HL-60 (cell line): ENCODE measurements at regions not wholly inside any gene's neighbourhood (a gene's known extent, or its start where the extent isn't known, plus 50 kb on each side); places are given as distances from the start of the nearest gene placed in this dataset.

Experiments used
- CTCF ChIP-seq: IDR thresholded peaks from one replicate; pipeline ENCODE4 v1.5.1; 2011; ENCODE audit warnings: low read length, control low read depth, inconsistent platforms; ENCODE audit not compliant: insufficient read depth
- GABPA ChIP-seq: IDR thresholded peaks from 2 replicates; pipeline ENCODE4 v1.6.1; 2012; ENCODE audit warnings: low read depth
- POLR2AphosphoS5 ChIP-seq: IDR thresholded peaks from 2 replicates; pipeline ENCODE4 v1.6.1; 2012; ENCODE audit warnings: low read depth

GRCh38 chr12:92261071-92261470 lies 115.4 kb upstream of the BTG1 start:
- TF ChIP-seq CTCF = no peak
- no peak for TF ChIP-seq GABPA
- TF ChIP-seq POLR2AphosphoS5 = no peak
